ENCODE measurements at regions not wholly inside any gene's neighbourhood (a gene's known extent, or its start where the extent isn't known, plus 50 kb on each side); places are given as distances from the start of the nearest gene placed in this dataset.

DNA sequence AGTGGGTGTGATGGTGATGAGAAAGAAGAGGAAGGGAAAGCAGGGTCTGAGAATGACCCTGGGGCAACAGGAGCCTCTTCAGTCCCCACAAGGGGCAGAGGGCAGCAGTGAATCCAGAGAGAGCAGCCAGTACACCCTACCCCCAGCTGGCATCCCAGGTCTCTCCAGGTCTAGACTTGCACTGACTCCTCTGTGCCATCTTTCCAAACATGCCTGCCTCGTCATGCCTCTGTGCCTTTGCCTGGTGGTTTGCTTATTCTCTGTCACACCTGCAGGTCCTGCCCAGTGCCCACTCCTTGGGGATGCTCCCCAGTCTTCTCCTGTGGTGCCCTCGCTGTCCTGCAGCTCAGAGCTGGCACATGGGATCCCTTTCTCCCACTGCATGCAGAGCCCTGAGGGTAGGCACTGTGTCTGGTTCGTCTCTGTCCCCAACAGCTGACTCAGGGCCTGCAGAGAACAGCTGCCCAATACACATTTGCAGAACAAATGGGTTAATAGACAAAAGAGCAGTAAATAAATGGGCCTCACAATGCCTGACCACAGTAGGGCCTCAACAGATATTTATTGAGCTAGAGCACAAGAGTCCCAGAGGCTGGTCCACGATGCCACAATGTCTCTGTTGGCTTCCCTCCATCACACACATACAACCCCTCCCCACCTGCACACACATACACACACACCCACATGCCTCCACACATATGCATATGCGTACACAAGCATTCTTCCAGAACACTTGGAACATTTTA is 89.8 kb downstream of the HS1BP3 start:
- ATAC-seq = no peak
- no TSS peak for BruUV-seq (replicated peaks)

GRCh38 chr2:20561637-20562454 is 89.1 kb downstream of the HS1BP3 start:
- no TSS peak for BruUV-seq (replicated peaks)
- H3K4me2 ChIP-seq (ENCODE audit: low read length) = no peak overlapping the region
- POLR2A ChIA-PET (ENCODE audit: unreplicated experiment) = no interaction called here

More for the DNA sequence above, 89.8 kb downstream of the HS1BP3 start:
- no peaks in the 10 kb centered on the region for H3K9me2 ChIP-seq (replicated peaks; ENCODE audit: low read length)
- no peaks in the 10 kb centered on the region for H3K79me2 ChIP-seq (ENCODE audit: low read length)
- no peak overlapping the region for H2AFZ ChIP-seq (ENCODE audit: low read length)
- TF ChIP-seq EZH2phosphoT487 (IDR thresholded peaks at IDR 0.05; ENCODE audit: borderline replicate concordance, low read length) = no peak
- TF ChIP-seq, protein P1, sequence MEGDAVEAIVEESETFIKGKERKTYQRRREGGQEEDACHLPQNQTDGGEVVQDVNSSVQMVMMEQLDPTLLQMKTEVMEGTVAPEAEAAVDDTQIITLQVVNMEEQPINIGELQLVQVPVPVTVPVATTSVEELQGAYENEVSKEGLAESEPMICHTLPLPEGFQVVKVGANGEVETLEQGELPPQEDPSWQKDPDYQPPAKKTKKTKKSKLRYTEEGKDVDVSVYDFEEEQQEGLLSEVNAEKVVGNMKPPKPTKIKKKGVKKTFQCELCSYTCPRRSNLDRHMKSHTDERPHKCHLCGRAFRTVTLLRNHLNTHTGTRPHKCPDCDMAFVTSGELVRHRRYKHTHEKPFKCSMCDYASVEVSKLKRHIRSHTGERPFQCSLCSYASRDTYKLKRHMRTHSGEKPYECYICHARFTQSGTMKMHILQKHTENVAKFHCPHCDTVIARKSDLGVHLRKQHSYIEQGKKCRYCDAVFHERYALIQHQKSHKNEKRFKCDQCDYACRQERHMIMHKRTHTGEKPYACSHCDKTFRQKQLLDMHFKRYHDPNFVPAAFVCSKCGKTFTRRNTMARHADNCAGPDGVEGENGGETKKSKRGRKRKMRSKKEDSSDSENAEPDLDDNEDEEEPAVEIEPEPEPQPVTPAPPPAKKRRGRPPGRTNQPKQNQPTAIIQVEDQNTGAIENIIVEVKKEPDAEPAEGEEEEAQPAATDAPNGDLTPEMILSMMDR (conservative IDR thresholded peaks at IDR 0.05; ENCODE audit: low read depth, low read length) = no peak
- no peak for TF ChIP-seq EZH2 (IDR thresholded peaks at IDR 0.05; ENCODE audit: low read length, unreplicated experiment)
- no peaks in the 10 kb centered on the region for H4K20me1 ChIP-seq (ENCODE audit: low read length)
- no peak for DNase-seq
- no peaks in the 10 kb centered on the region for H3F3A ChIP-seq (ENCODE audit: low read length, unreplicated experiment)
- no peak overlapping the region for H3K27ac ChIP-seq (ENCODE audit: low read length)
- no peak overlapping the region for H3K4me2 ChIP-seq (ENCODE audit: low read length)
- ChIA-PET CTCF (no interaction called here), POLR2A (ENCODE audit: unreplicated experiment) (no interaction called here)
- intact Hi-C loops (cut with micrococcal nuclease) = no loop called here
- H3K27me3 ChIP-seq (ENCODE audit: low read length) = no peaks in the 10 kb centered on the region
- H3K4me1 ChIP-seq (ENCODE audit: insufficient read depth, low read length) = peaks cover 5% of the 10 kb centered on the region; the same call in 1 of the 2 replicates
- no peaks in the 10 kb centered on the region for H3K36me3 ChIP-seq (ENCODE audit: low read depth, low read length)
- H3K9ac ChIP-seq (ENCODE audit: low read length) = no peak overlapping the region
- no peaks in the 10 kb centered on the region for H3K9me3 ChIP-seq (ENCODE audit: low read length)
- H3K4me3 ChIP-seq (ENCODE audit: low read length) = no peak overlapping the region

More at GRCh38 chr2:20561637-20562454, 89.1 kb downstream of the HS1BP3 start:
- no peaks in the 10 kb centered on the region for H4K20me1 ChIP-seq (ENCODE audit: low read length)
- no peak overlapping the region for H3K27ac ChIP-seq (ENCODE audit: low read length)
- intact Hi-C loops (cut with micrococcal nuclease) = no loop called here
- TF ChIP-seq, protein P1 (conservative IDR thresholded peaks at IDR 0.05; ENCODE audit: low read depth, low read length) = no peak
- no peak for TF ChIP-seq EZH2phosphoT487 (IDR thresholded peaks at IDR 0.05; ENCODE audit: borderline replicate concordance, low read length)
- no peak for TF ChIP-seq EZH2 (IDR thresholded peaks at IDR 0.05; ENCODE audit: low read length, unreplicated experiment)
- CTCF ChIA-PET = interaction anchor here (0.6 kb wide), 1 partner anchor 52 kb away, joined by 6 read pairs; no protein-coding TSS in a partner anchor
- ATAC-seq = no peak
- no peak overlapping the region for H3K4me3 ChIP-seq (ENCODE audit: low read length)
- H3K36me3 ChIP-seq (ENCODE audit: low read depth, low read length) = no peaks in the 10 kb centered on the region
- H3K79me2 ChIP-seq (ENCODE audit: low read length) = no peaks in the 10 kb centered on the region
- no peak for DNase-seq
- no peaks in the 10 kb centered on the region for H3K9me2 ChIP-seq (replicated peaks; ENCODE audit: low read length)
- H3F3A ChIP-seq (ENCODE audit: low read length, unreplicated experiment) = no peaks in the 10 kb centered on the region
- no peaks in the 10 kb centered on the region for H3K9me3 ChIP-seq (ENCODE audit: low read length)
- no peak overlapping the region for H2AFZ ChIP-seq (ENCODE audit: low read length)
- H3K4me1 ChIP-seq (ENCODE audit: insufficient read depth, low read length) = peaks cover 5% of the 10 kb centered on the region; the same call in 1 of the 2 replicates
- no peak overlapping the region for H3K9ac ChIP-seq (ENCODE audit: low read length)
- H3K27me3 ChIP-seq (ENCODE audit: low read length) = no peaks in the 10 kb centered on the region

Data from PC-3 (cell line).